GM12878 (cell line): ENCODE measurements at regions not wholly inside any gene's neighbourhood (a gene's known extent, or its start where the extent isn't known, plus 50 kb on each side); places are given as distances from the start of the nearest gene placed in this dataset.

Experiments
- ATAC-seq: fragments of 200-7000 bp; cut with Tn5 transposase; 3 replicates; pipeline ENCODE4 v1.9.1; 2020; ENCODE audit warnings: mild to moderate bottlenecking, moderate library complexity
- BruUV-seq: library from RNA; stranded (reverse); fragments of 400-500 nt; replicated peaks from 2 replicates; lab custom pipeline; 2021; lab: Mats Ljungman, UMichigan
- CTCF ChIA-PET: fragments of 300-600 bp; sonication (Branson Sonifier 250); formaldehyde crosslinking; extraction: SDS; loops from one replicate; lab custom pipeline; 2021; ENCODE audit warnings: inconsistent platforms; lab: Yijun Ruan, JAX
- POLR2A ChIA-PET: fragments of 350-600 bp; formaldehyde crosslinking; extraction: SDS; loops from one replicate; lab custom pipeline; 2021; ENCODE audit warnings: inconsistent platforms; lab: Charles Lee
- RAD21 ChIA-PET: fragments of 300-600 bp; sonication (Branson Sonifier 250); formaldehyde crosslinking; loops from one replicate; lab custom pipeline; 2023; ENCODE audit warnings: antibody characterized with exemption; ENCODE audit not compliant: unreplicated experiment; lab: Charles Lee
- SMC1A ChIA-PET: fragments of 300-600 bp; sonication (Branson Sonifier 250); formaldehyde crosslinking; loops from one replicate; lab custom pipeline; 2023; ENCODE audit not compliant: unreplicated experiment, uncharacterized antibody; lab: Charles Lee
- DNase-seq: peaks from one replicate; pipeline ENCODE4 v3.0.0-alpha.2; 2011; ENCODE audit warnings: low read depth, low spot score
- FAIRE-seq: peaks from 3 replicates; lab custom pipeline; 2011; peaks lifted over from hg19 to GRCh38; lab: Jason Lieb, UNC
- H2AFZ ChIP-seq: 2 replicates; pipeline ENCODE4 v1.6.0; 2011; ENCODE audit warnings: low read depth, low read length, control low read depth; ENCODE audit not compliant: control insufficient read depth
- H3K27ac ChIP-seq: 2 replicates; pipeline ENCODE4 v1.5.1; 2011; ENCODE audit warnings: control low read depth; ENCODE audit not compliant: control insufficient read depth, insufficient read depth
- H3K27me3 ChIP-seq, 2 experiments: replicated peaks in 1 of 2; 2 replicates each; pipeline versions ENCODE4 v1.6.0 to v1.6.1; 2011; ENCODE audit warnings: low read length in 1 of 2; ENCODE audit not compliant: control insufficient read depth in 2 of 2, insufficient read depth in 2 of 2
- H3K36me3 ChIP-seq, 2 experiments: 2 replicates each; pipeline ENCODE4 v1.5.1; 2011; ENCODE audit warnings: low read length in 1 of 2; ENCODE audit not compliant: control insufficient read depth in 2 of 2, insufficient read depth in 2 of 2
- H3K4me1 ChIP-seq: 2 replicates; pipeline ENCODE4 v1.6.1; 2011; ENCODE audit warnings: mild to moderate bottlenecking, low read length, moderate library complexity, mixed read lengths; ENCODE audit not compliant: control insufficient read depth, insufficient read depth
- H3K4me2 ChIP-seq: 2 replicates; pipeline ENCODE4 v1.6.0; 2011; ENCODE audit warnings: control low read depth; ENCODE audit not compliant: control insufficient read depth, insufficient read depth
- H3K4me3 ChIP-seq: fragments of 200-600 bp; sonication (generic); 2 replicates; pipeline ENCODE4 v1.5.1; 2016
- H3K79me2 ChIP-seq: 2 replicates; pipeline ENCODE4 v1.6.0; 2011; ENCODE audit warnings: low read length; ENCODE audit not compliant: control insufficient read depth, insufficient read depth
- H3K9ac ChIP-seq: 2 replicates; pipeline ENCODE4 v1.8.0; 2011; ENCODE audit warnings: low read length, control low read depth, mixed read lengths; ENCODE audit not compliant: control insufficient read depth, insufficient read depth
- H3K9me3 ChIP-seq: replicated peaks from 3 replicates; pipeline ENCODE4 v1.5.1; 2011; ENCODE audit warnings: mild to moderate bottlenecking, low read length; ENCODE audit not compliant: control insufficient read depth, insufficient read depth
- H4K20me1 ChIP-seq: 2 replicates; pipeline ENCODE4 v1.6.0; 2011; ENCODE audit not compliant: control insufficient read depth, insufficient read depth
- CBX5 ChIP-seq: sonication (generic); IDR thresholded peaks from 2 replicates; pipeline ENCODE4 v1.6.1; 2016; ENCODE audit warnings: low read depth, moderate library complexity, mild to moderate bottlenecking, inconsistent platforms
- CEBPB ChIP-seq, 2 experiments: fragments of 150-350 bp in 1 of 2; IDR thresholded peaks; 2 replicates each; pipeline ENCODE4 v1.6.1; 2012 to 2014; ENCODE audit warnings: low read depth in 2 of 2, low read length in 2 of 2, borderline replicate concordance in 1 of 2, inconsistent platforms in 1 of 2
- CREB1 ChIP-seq: IDR thresholded peaks from 2 replicates; pipeline ENCODE4 v1.6.1; 2012; ENCODE audit warnings: low read depth, mild to moderate bottlenecking, inconsistent platforms
- ESRRA ChIP-seq: IDR thresholded peaks from 2 replicates; pipeline ENCODE4 v1.6.1; 2012; ENCODE audit warnings: mild to moderate bottlenecking, low read length, improper control_type of control experiment
- HDGF ChIP-seq: fragments of 450-650 bp; IDR thresholded peaks from 2 replicates; pipeline ENCODE4 v1.6.1; 2016; ENCODE audit warnings: antibody characterized with exemption
- MTA3 ChIP-seq: IDR thresholded peaks from 2 replicates; pipeline ENCODE4 v1.6.1; 2012; ENCODE audit warnings: low read length, inconsistent platforms, borderline replicate concordance
- NFYB ChIP-seq: IDR thresholded peaks from 2 replicates; pipeline ENCODE4 v1.6.1; 2011; ENCODE audit warnings: low read depth, mild to moderate bottlenecking, low read length, improper control_type of control experiment, moderate library complexity; ENCODE audit not compliant: insufficient read depth
- RELB ChIP-seq: fragments of 450-650 bp; IDR thresholded peaks from 2 replicates; pipeline ENCODE4 v1.6.1; 2017; ENCODE audit warnings: low read depth, mild to moderate bottlenecking, moderate library complexity
- WRNIP1 ChIP-seq: IDR thresholded peaks from 2 replicates; pipeline ENCODE4 v1.6.1; 2011; ENCODE audit warnings: low read depth, low read length, improper control_type of control experiment, borderline replicate concordance
- WGBS: methylation state at CpG from one replicate; pipeline ENCODE4 v1.1.6; 2016; ENCODE audit warnings: low lambda C conversion rate; ENCODE audit not compliant: insufficient replicate concordance, insufficient coverage; ENCODE audit errors: missing lambda C conversion rate; 5-methylcytosine and 5-hydroxymethylcytosine counted together
- in situ Hi-C: fragments of 300-500 bp; cut with MboI; formaldehyde crosslinking; loops from 9 replicates; pipeline ENCODE4 v1.14.3; 2018; ENCODE audit warnings: mixed read lengths
- intact Hi-C: fragments of 100-400 bp; cut with micrococcal nuclease; formaldehyde crosslinking; loops from one replicate; pipeline ENCODE4 v1.14.2; 2022; ENCODE audit not compliant: unreplicated experiment

- no peak overlapping the region for H3K4me2 ChIP-seq
- H3K9me3 ChIP-seq, result no peaks in the 10 kb centered on the region
- no peaks in the 10 kb centered on the region for H3K36me3 ChIP-seq
- RAD21 ChIA-PET, result no interaction called here
- CTCF ChIA-PET, result no interaction called here
- intact Hi-C loops (no loop called here), in situ Hi-C loops (no loop called here)
- no peak for DNase-seq
- H3K4me3 ChIP-seq, result no peak overlapping the region
- no peaks in the 10 kb centered on the region for H4K20me1 ChIP-seq
- SMC1A ChIA-PET, result no interaction called here
- H3K4me1 ChIP-seq, result no peaks in the 10 kb centered on the region
- no peaks in the 10 kb centered on the region for H3K79me2 ChIP-seq
- FAIRE-seq, result no peak
- BruUV-seq, result no TSS peak
- H3K27me3 ChIP-seq, result no peaks in the 10 kb centered on the region
- no CpG with 5 or more reads among the region's 1 CpG for WGBS
- no peak overlapping the region for H2AFZ ChIP-seq
- no peak overlapping the region for H3K27ac ChIP-seq
- no peak overlapping the region for H3K9ac ChIP-seq
- TF ChIP-seq CREB1 (no peak), CEBPB (IDR thresholded peaks at IDR 0.05; ENCODE audit: borderline replicate concordance in 1 of 2, low read depth in 2 of 2, low read length in 2 of 2) (no peak), RELB (no peak), CBX5 (no peak), ESRRA (no peak), HDGF (no peak), NFYB (no peak), WRNIP1 (no peak), MTA3 (no peak)
- POLR2A ChIA-PET, result no interaction called here
- ATAC-seq, result no peak
These were observed 715.3 kb downstream of the NLGN4Y start for GRCh38 chrY:15239596-15240132.
